ENCODE measurements at regions not wholly inside any gene's neighbourhood (a gene's known extent, or its start where the extent isn't known, plus 50 kb on each side); places are given as distances from the start of the nearest gene placed in this dataset.

- H3K27ac ChIP-seq (ENCODE audit: low read length): no peak overlapping the region
- H2AFZ ChIP-seq (ENCODE audit: low read depth, low read length): no peak overlapping the region
- H3K27me3 ChIP-seq (ENCODE audit: insufficient read depth, low read depth, low read length): no peaks in the 10 kb centered on the region
- H3F3A ChIP-seq (ENCODE audit: insufficient read depth, low read length, poor library complexity, severe bottlenecking): no peaks in the 10 kb centered on the region
- no peaks in the 10 kb centered on the region for H3K79me2 ChIP-seq (replicated peaks; ENCODE audit: insufficient read depth, low read length)
- no peak overlapping the region for H3K4me2 ChIP-seq (ENCODE audit: low read length)
- no peaks in the 10 kb centered on the region for H3K9me2 ChIP-seq (ENCODE audit: insufficient read depth, low read length)
- H3K36me3 ChIP-seq (ENCODE audit: insufficient read depth, low read length): no peaks in the 10 kb centered on the region
- no peaks in the 10 kb centered on the region for H4K20me1 ChIP-seq (ENCODE audit: insufficient read depth)
- TF ChIP-seq EP300 (conservative IDR thresholded peaks at IDR 0.05; ENCODE audit: poor library complexity, severe bottlenecking) (no peak), POLR2AphosphoS5 (IDR thresholded peaks at IDR 0.05) (no peak), MXI1 (conservative IDR thresholded peaks at IDR 0.05; ENCODE audit: poor library complexity, severe bottlenecking) (no peak), RAD21 (conservative IDR thresholded peaks at IDR 0.05) (no peak), TAF1 (IDR thresholded peaks at IDR 0.05; ENCODE audit: low read depth) (no peak), CTCF (IDR thresholded peaks at IDR 0.05; ENCODE audit: poor library complexity, severe bottlenecking) (no peak), REST (IDR thresholded peaks at IDR 0.05; ENCODE audit: borderline replicate concordance) (no peak), SMC3 (conservative IDR thresholded peaks at IDR 0.05; ENCODE audit: poor library complexity) (no peak), EZH2 (IDR thresholded peaks at IDR 0.05; ENCODE audit: borderline replicate concordance, insufficient read depth, low read length, poor library complexity, severe bottlenecking) (no peak)
- H3K4me3 ChIP-seq (ENCODE audit: low read length): no peak overlapping the region
- H3K9me3 ChIP-seq (ENCODE audit: low read length): no peaks in the 10 kb centered on the region
- no peak overlapping the region for H3K9ac ChIP-seq (ENCODE audit: low read length)
Observed at GRCh38 chr11:121761186-121761585, 308.4 kb upstream of the SORL1-AS1 start.

GRCh38 chr11:121757480-121758125, 304.8 kb upstream of the SORL1-AS1 start:
- TF ChIP-seq REST (IDR thresholded peaks at IDR 0.05; ENCODE audit: borderline replicate concordance): no peak
- TF ChIP-seq EZH2 (IDR thresholded peaks at IDR 0.05; ENCODE audit: borderline replicate concordance, insufficient read depth, low read length, poor library complexity, severe bottlenecking): no peak
- TF ChIP-seq TAF1 (IDR thresholded peaks at IDR 0.05; ENCODE audit: low read depth): no peak
- no peak for TF ChIP-seq RAD21 (conservative IDR thresholded peaks at IDR 0.05)
- no peak for TF ChIP-seq EP300 (conservative IDR thresholded peaks at IDR 0.05; ENCODE audit: poor library complexity, severe bottlenecking)
- no peak for TF ChIP-seq SMC3 (conservative IDR thresholded peaks at IDR 0.05; ENCODE audit: poor library complexity)
- no peak for TF ChIP-seq POLR2AphosphoS5 (IDR thresholded peaks at IDR 0.05)
- Histone ChIP-seq H3K9me2 (ENCODE audit: insufficient read depth, low read length) (no peaks in the 10 kb centered on the region), H3F3A (ENCODE audit: insufficient read depth, low read length, poor library complexity, severe bottlenecking) (no peaks in the 10 kb centered on the region), H3K4me3 (ENCODE audit: low read length) (no peak overlapping the region), H3K27ac (ENCODE audit: low read length) (no peak overlapping the region), H3K36me3 (ENCODE audit: insufficient read depth, low read length) (no peaks in the 10 kb centered on the region), H4K20me1 (ENCODE audit: insufficient read depth) (no peaks in the 10 kb centered on the region), H3K9ac (ENCODE audit: low read length) (no peak overlapping the region), H3K27me3 (ENCODE audit: insufficient read depth, low read depth, low read length) (no peaks in the 10 kb centered on the region), H3K4me2 (ENCODE audit: low read length) (no peak overlapping the region), H2AFZ (ENCODE audit: low read depth, low read length) (no peak overlapping the region), H3K79me2 (replicated peaks; ENCODE audit: insufficient read depth, low read length) (no peaks in the 10 kb centered on the region), H3K9me3 (ENCODE audit: low read length) (no peaks in the 10 kb centered on the region)

Measured in neural cell (in vitro differentiated cells).